MM.1S (cell line): ENCODE measurements at regions not wholly inside any gene's neighbourhood (a gene's known extent, or its start where the extent isn't known, plus 50 kb on each side); places are given as distances from the start of the nearest gene placed in this dataset.

Experiments used
- DNase-seq: peaks from one replicate; pipeline ENCODE4 v3.0.0-alpha.2; 2015
- H2AFZ ChIP-seq: fragments of 300-600 bp; sonication (generic); 2 replicates; pipeline ENCODE4 v1.6.0; 2016; ENCODE audit warnings: antibody characterized with exemption, low read length
- H3F3A ChIP-seq: fragments of 300-600 bp; sonication (generic); 2 replicates; pipeline ENCODE4 v1.6.1; 2016; ENCODE audit warnings: mild to moderate bottlenecking, antibody characterized with exemption, low read length, moderate library complexity, mixed read lengths; ENCODE audit not compliant: insufficient read depth
- H3K27ac ChIP-seq: fragments of 300-600 bp; sonication (generic); 2 replicates; pipeline ENCODE4 v1.5.1; 2016; ENCODE audit warnings: mild to moderate bottlenecking, low read length
- H3K27me3 ChIP-seq: fragments of 300-600 bp; sonication (generic); replicated peaks from 2 replicates; pipeline ENCODE4 v1.6.0; 2016; ENCODE audit warnings: low read length; ENCODE audit not compliant: insufficient read depth
- H3K36me3 ChIP-seq: fragments of 300-600 bp; sonication (generic); replicated peaks from 2 replicates; pipeline ENCODE4 v1.6.1; 2016; ENCODE audit warnings: mild to moderate bottlenecking, low read length, mixed read lengths; ENCODE audit not compliant: insufficient read depth
- H3K4me1 ChIP-seq: fragments of 300-600 bp; sonication (generic); 2 replicates; pipeline ENCODE4 v1.6.1; 2016; ENCODE audit warnings: low read length, mixed read lengths
- H3K4me2 ChIP-seq: fragments of 300-600 bp; sonication (generic); 2 replicates; pipeline ENCODE4 v1.6.0; 2016; ENCODE audit warnings: low read depth, low read length
- H3K4me3 ChIP-seq: fragments of 300-600 bp; sonication (generic); 2 replicates; pipeline ENCODE4 v1.5.1; 2016; ENCODE audit warnings: low read length, mixed read lengths
- H3K79me2 ChIP-seq: fragments of 300-600 bp; sonication (generic); 2 replicates; pipeline ENCODE4 v1.6.1; 2016; ENCODE audit warnings: mixed run types, low read length, mixed read lengths
- H3K9ac ChIP-seq: fragments of 300-600 bp; sonication (generic); 2 replicates; pipeline ENCODE4 v1.6.1; 2016; ENCODE audit warnings: low read length, mixed read lengths
- H3K9me2 ChIP-seq: fragments of 300-600 bp; sonication (generic); replicated peaks from 2 replicates; pipeline ENCODE4 v1.6.1; 2016; ENCODE audit warnings: mild to moderate bottlenecking, low read length, mixed read lengths; ENCODE audit not compliant: insufficient read depth
- H3K9me3 ChIP-seq: fragments of 300-600 bp; sonication (generic); replicated peaks from 2 replicates; pipeline ENCODE4 v1.6.1; 2016; ENCODE audit warnings: mild to moderate bottlenecking, low read length, mixed read lengths; ENCODE audit not compliant: insufficient read depth
- H4K20me1 ChIP-seq: fragments of 300-600 bp; sonication (generic); 2 replicates; pipeline ENCODE4 v1.6.1; 2016; ENCODE audit warnings: mild to moderate bottlenecking, low read length, moderate library complexity, mixed read lengths; ENCODE audit not compliant: insufficient read depth
- EZH2 ChIP-seq: fragments of 300-600 bp; sonication (generic); optimal IDR thresholded peaks from 2 replicates; pipeline ENCODE3; 2017; ENCODE audit warnings: low read depth, mild to moderate bottlenecking, antibody characterized with exemption, low read length, mixed read lengths
- EZH2phosphoT487 ChIP-seq: fragments of 300-600 bp; sonication (generic); IDR thresholded peaks from 2 replicates; pipeline ENCODE4 v1.6.1; 2018; ENCODE audit warnings: antibody characterized with exemption, low read length
- TF ChIP-seq, protein P1 (sequence below): fragments of 300-600 bp; sonication (generic); IDR thresholded peaks from 2 replicates; pipeline ENCODE4 v1.5.1; 2016; ENCODE audit warnings: antibody characterized with exemption, low read length, mixed read lengths

DNA sequence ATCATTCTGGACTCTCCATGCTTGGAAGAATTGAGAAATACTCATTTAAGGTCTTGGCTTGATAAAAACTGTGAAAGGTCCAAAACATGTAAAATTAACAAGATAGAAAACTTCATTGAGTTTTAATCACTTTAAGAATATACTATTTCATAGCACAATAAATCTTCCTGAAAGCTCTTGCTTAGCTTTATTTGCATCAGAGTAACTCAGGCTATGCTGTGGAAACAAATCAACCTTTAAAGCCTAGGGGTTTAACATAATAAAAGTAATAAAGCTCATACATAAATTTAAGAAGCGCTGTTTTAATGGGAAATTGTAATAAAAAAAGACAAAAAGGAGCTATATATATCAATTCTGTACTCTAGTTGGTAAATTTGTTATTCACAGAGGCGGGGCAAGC lies 77.2 kb upstream of the PTCHD4 start:
- Histone ChIP-seq H3K9ac (no peak overlapping the region), H3K27me3 (no peaks in the 10 kb centered on the region), H3K36me3 (no peaks in the 10 kb centered on the region), H3K9me3 (no peaks in the 10 kb centered on the region), H3K4me2 (no peak overlapping the region), H3K27ac (no peak overlapping the region), H3F3A (no peaks in the 10 kb centered on the region), H3K9me2 (no peaks in the 10 kb centered on the region), H4K20me1 (no peaks in the 10 kb centered on the region), H3K4me3 (no peak overlapping the region), H2AFZ (no peak overlapping the region), H3K79me2 (no peaks in the 10 kb centered on the region), H3K4me1 (no peaks in the 10 kb centered on the region)
- DNase-seq: no peak
- TF ChIP-seq, protein P1, sequence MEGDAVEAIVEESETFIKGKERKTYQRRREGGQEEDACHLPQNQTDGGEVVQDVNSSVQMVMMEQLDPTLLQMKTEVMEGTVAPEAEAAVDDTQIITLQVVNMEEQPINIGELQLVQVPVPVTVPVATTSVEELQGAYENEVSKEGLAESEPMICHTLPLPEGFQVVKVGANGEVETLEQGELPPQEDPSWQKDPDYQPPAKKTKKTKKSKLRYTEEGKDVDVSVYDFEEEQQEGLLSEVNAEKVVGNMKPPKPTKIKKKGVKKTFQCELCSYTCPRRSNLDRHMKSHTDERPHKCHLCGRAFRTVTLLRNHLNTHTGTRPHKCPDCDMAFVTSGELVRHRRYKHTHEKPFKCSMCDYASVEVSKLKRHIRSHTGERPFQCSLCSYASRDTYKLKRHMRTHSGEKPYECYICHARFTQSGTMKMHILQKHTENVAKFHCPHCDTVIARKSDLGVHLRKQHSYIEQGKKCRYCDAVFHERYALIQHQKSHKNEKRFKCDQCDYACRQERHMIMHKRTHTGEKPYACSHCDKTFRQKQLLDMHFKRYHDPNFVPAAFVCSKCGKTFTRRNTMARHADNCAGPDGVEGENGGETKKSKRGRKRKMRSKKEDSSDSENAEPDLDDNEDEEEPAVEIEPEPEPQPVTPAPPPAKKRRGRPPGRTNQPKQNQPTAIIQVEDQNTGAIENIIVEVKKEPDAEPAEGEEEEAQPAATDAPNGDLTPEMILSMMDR: no peak
- TF ChIP-seq EZH2: no peak
- no peak for TF ChIP-seq EZH2phosphoT487

DNA sequence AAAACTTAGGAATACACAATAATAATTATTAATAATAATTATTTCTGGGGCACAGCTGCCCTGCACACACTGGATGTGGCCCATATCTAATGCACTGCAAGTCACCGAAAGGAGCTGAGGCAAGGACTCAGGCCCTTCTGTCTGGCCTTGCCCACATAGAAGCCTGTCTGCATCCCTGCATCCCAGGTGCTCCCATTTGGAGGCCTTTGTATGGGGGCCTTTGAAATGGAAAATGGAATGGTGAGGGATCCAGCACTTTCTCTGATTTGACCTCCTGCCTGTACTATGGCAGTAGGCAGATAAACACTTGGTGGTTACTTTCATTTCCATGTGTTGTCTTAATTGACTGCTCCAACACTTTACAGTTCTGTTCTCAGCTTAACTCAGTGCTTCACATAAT lies 75.7 kb upstream of the PTCHD4 start:
- no peaks in the 10 kb centered on the region for H3K79me2 ChIP-seq
- H3K27ac ChIP-seq: no peak overlapping the region
- no peaks in the 10 kb centered on the region for H3F3A ChIP-seq
- no peak overlapping the region for H3K4me2 ChIP-seq
- no peak overlapping the region for H3K4me3 ChIP-seq
- H3K27me3 ChIP-seq: no peaks in the 10 kb centered on the region
- no peaks in the 10 kb centered on the region for H3K36me3 ChIP-seq
- TF ChIP-seq EZH2: no peak
- no peak for TF ChIP-seq EZH2phosphoT487
- TF ChIP-seq, protein P1: no peak
- no peak overlapping the region for H2AFZ ChIP-seq
- no peaks in the 10 kb centered on the region for H3K4me1 ChIP-seq
- H4K20me1 ChIP-seq: no peaks in the 10 kb centered on the region
- no peaks in the 10 kb centered on the region for H3K9me2 ChIP-seq
- H3K9ac ChIP-seq: no peak overlapping the region
- H3K9me3 ChIP-seq: no peaks in the 10 kb centered on the region
- DNase-seq: no peak

DNA sequence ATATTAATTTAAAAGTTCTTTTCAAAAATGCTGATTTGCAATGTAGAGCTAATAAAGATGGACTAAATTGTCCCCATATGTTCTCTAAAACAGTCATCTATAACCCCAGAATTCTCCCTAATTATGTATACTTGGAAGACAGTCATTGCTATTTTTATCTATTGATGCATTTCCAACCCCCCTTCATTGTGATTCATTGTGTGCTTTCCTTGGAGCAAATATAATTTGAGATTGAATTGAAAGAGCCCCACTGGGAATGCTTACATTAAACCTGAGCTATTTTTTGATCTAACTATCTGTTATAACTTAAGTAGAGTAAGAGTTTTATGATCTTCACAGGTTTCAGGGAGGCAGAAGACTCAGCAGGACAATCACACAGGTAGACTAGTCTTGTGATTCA lies 73.7 kb upstream of the PTCHD4 start:
- H3K9me3 ChIP-seq: no peaks in the 10 kb centered on the region
- no peak overlapping the region for H2AFZ ChIP-seq
- H3K79me2 ChIP-seq: no peaks in the 10 kb centered on the region
- no peaks in the 10 kb centered on the region for H3K36me3 ChIP-seq
- no peak overlapping the region for H3K4me3 ChIP-seq
- TF ChIP-seq EZH2: no peak
- TF ChIP-seq EZH2phosphoT487: no peak
- TF ChIP-seq, protein P1: no peak
- no peaks in the 10 kb centered on the region for H4K20me1 ChIP-seq
- DNase-seq: no peak
- H3K27ac ChIP-seq: no peak overlapping the region
- H3K9me2 ChIP-seq: no peaks in the 10 kb centered on the region
- H3F3A ChIP-seq: no peaks in the 10 kb centered on the region
- no peaks in the 10 kb centered on the region for H3K27me3 ChIP-seq
- H3K4me1 ChIP-seq: no peaks in the 10 kb centered on the region
- no peak overlapping the region for H3K4me2 ChIP-seq
- no peak overlapping the region for H3K9ac ChIP-seq
